Right lobe of liver (tissue), 4 donors: ENCODE measurements at regions not wholly inside any gene's neighbourhood (a gene's known extent, or its start where the extent isn't known, plus 50 kb on each side); places are given as distances from the start of the nearest gene placed in this dataset.

Experiments
- POLR2A ChIP-seq: fragments of 450-650 bp; IDR thresholded peaks from one replicate; pipeline ENCODE4 v1.6.1; 2017; ENCODE audit warnings: antibody characterized with exemption, mild to moderate bottlenecking
- TF ChIP-seq, protein P1 (sequence below), 4 donors: fragments of 200-600 bp in 3 of 4; fragments of 450-650 bp in 1 of 4; IDR thresholded peaks; one replicate each; pipeline versions ENCODE4 v1.5.1 to v1.8.0; 2016 to 2022; ENCODE audit warnings: antibody characterized with exemption in 4 of 4, mild to moderate bottlenecking in 2 of 4
- donor health status: DM: no; HTN: no; CAD: no.
- donor health status: DM: no; HTN: no; CAD: no.
- donor health status: DM: no; HTN: yes; CAD: no.

GRCh38 chr3:3686907-3687648 lies 112.2 kb upstream of the LRRN1 start:
- TF ChIP-seq, protein P1, sequence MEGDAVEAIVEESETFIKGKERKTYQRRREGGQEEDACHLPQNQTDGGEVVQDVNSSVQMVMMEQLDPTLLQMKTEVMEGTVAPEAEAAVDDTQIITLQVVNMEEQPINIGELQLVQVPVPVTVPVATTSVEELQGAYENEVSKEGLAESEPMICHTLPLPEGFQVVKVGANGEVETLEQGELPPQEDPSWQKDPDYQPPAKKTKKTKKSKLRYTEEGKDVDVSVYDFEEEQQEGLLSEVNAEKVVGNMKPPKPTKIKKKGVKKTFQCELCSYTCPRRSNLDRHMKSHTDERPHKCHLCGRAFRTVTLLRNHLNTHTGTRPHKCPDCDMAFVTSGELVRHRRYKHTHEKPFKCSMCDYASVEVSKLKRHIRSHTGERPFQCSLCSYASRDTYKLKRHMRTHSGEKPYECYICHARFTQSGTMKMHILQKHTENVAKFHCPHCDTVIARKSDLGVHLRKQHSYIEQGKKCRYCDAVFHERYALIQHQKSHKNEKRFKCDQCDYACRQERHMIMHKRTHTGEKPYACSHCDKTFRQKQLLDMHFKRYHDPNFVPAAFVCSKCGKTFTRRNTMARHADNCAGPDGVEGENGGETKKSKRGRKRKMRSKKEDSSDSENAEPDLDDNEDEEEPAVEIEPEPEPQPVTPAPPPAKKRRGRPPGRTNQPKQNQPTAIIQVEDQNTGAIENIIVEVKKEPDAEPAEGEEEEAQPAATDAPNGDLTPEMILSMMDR (IDR thresholded peaks at IDR 0.05), result no peak
- no peak for TF ChIP-seq POLR2A
